ENCODE measurements at regions not wholly inside any gene's neighbourhood (a gene's known extent, or its start where the extent isn't known, plus 50 kb on each side); places are given as distances from the start of the nearest gene placed in this dataset.

- TF ChIP-seq CTCF (IDR thresholded peaks at IDR 0.05; ENCODE audit: insufficient read depth, low read length) (no peak), POLR2AphosphoS5 (IDR thresholded peaks at IDR 0.05; ENCODE audit: low read depth) (no peak), GABPA (IDR thresholded peaks at IDR 0.05; ENCODE audit: low read depth) (no peak), REST (IDR thresholded peaks at IDR 0.05; ENCODE audit: insufficient replicate concordance, low read depth) (no peak)
These were observed 282.9 kb downstream of the USP46 start for GRCh38 chr4:52376132-52376704.
